ENCODE measurements at regions not wholly inside any gene's neighbourhood (a gene's known extent, or its start where the extent isn't known, plus 50 kb on each side); places are given as distances from the start of the nearest gene placed in this dataset.

DNA sequence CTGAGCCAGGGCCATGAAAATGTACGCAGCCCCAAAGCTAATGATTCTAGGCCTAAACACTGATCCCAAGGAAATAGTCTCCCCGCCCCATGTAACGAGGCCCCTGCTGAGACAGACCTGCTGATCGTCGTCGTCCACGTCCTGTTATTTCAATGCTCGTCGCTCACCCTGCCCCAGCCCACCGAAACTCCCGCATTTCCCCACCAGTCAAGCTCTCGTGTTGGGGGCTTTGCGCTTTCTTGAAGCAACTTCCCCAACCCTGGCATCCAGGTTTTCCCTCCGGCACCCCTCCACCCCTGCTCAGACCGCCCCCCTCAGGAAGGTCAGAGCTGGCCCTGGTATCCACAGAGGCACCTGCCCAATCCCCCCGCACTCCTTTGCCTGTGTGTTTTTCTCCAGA lies 58.8 kb upstream of the LINC01488 start:
- POLR2A ChIA-PET (ENCODE audit: partially characterized antibody) = interaction anchor here (1.2 kb wide), 1 partner anchor 10 kb away, joined by 3 read pairs; no protein-coding TSS in a partner anchor
- peaks cover 0 to 13% (median 4%) of the 10 kb centered on the region in 4 experiments; a peak in 4 of 7 replicates for H3K4me1 ChIP-seq (replicated peaks in 1 of 4; ENCODE audit: control insufficient read depth in 3 of 4, insufficient read depth in 4 of 4, low read length in 3 of 4)
- no peak overlapping the region for H3K9ac ChIP-seq (replicated peaks in 1 of 4; ENCODE audit: extremely low read depth in 1 of 4, low read depth in 3 of 4, low read length in 3 of 4)
- no peaks in the 10 kb centered on the region for H3K36me3 ChIP-seq (ENCODE audit: control insufficient read depth in 2 of 4, insufficient read depth in 4 of 4, low read length in 3 of 4)
- H3K27ac ChIP-seq (ENCODE audit: low read depth, low read length) = no peak overlapping the region
- H3K23ac ChIP-seq (ENCODE audit: insufficient read length) = no peak overlapping the region
- WGBS, 2 experiments (ENCODE audit: extremely low coverage in 1 of 2, insufficient coverage in 1 of 2, insufficient read length in 1 of 2, insufficient replicate concordance in 2 of 2, low coverage in 1 of 2, low lambda C conversion rate in 2 of 2, missing lambda C conversion rate in 1 of 2) = 80% methylated on average over 13 of the region's 16 CpGs; no CpG with 5 or more reads in 1 of the 2 experiments
- H3K14ac ChIP-seq (ENCODE audit: insufficient read length) = no peak overlapping the region
- H2BK5ac ChIP-seq (ENCODE audit: low read depth, low read length) = peak overlapping the region; percentile 26; the same call in 1 of the 2 replicates
- H3K56ac ChIP-seq (replicated peaks; ENCODE audit: insufficient read length, low read depth, low read length) = no peak overlapping the region
- H4K20me1 ChIP-seq (replicated peaks in 1 of 2; ENCODE audit: control insufficient read depth in 1 of 2, insufficient read depth in 2 of 2, low read length in 2 of 2) = no peaks in the 10 kb centered on the region
- CTCF ChIA-PET (ENCODE audit: partially characterized antibody) = interaction anchor here (0.9 kb wide), 2 partner anchors 9 to 111 kb away, joined by 3 read pairs; no protein-coding TSS in a partner anchor
- peak overlapping the region; percentile 93; the same call in 1 of the 2 replicates for H2BK12ac ChIP-seq (ENCODE audit: low read depth, low read length)
- no peaks in the 10 kb centered on the region for H3K23me2 ChIP-seq (ENCODE audit: low read depth, low read length)
- DNase-seq (ENCODE audit: low read depth in 1 of 2, low spot score in 2 of 2) (no peak), FAIRE-seq (no peak)
- H4K5ac ChIP-seq (ENCODE audit: insufficient read length, low read depth, low read length) = no peak overlapping the region
- H4K8ac ChIP-seq (ENCODE audit: extremely low read depth, insufficient read depth, low read length) = no peak overlapping the region
- H2BK120ac ChIP-seq (replicated peaks; ENCODE audit: low read depth, low read length) = no peak overlapping the region
- H3K4ac ChIP-seq (replicated peaks; ENCODE audit: insufficient read length, low read depth, low read length) = no peak overlapping the region
- H2AFZ ChIP-seq (ENCODE audit: low read length) = no peak overlapping the region
- H2BK15ac ChIP-seq (ENCODE audit: low read length) = no peak overlapping the region
- peaks cover 10 to 12% of the 10 kb centered on the region in 2 experiments; a peak in 3 of 4 replicates for H3K9me3 ChIP-seq (ENCODE audit: insufficient read depth in 2 of 2, low read depth in 1 of 2, low read length in 1 of 2)
- 0 out of 2 replicates have a peak overlapping the region, but pooled peaks have one; percentile 29 for H2BK20ac ChIP-seq (ENCODE audit: low read length)
- no peak overlapping the region for H3K18ac ChIP-seq (ENCODE audit: extremely low read depth, low read length)
- no peak overlapping the region; the same call in 1 of the 2 replicates for H2AK5ac ChIP-seq (ENCODE audit: low read depth, low read length)
- no peak overlapping the region for H3K4me2 ChIP-seq (ENCODE audit: insufficient read depth in 1 of 2, low read depth in 2 of 2, low read length in 2 of 2)
- H3K4me3 ChIP-seq (ENCODE audit: extremely low read depth in 1 of 4, insufficient read depth in 2 of 4, low read depth in 3 of 4, low read length in 4 of 4) = no peak overlapping the region
- no peaks in the 10 kb centered on the region for H3K79me2 ChIP-seq (ENCODE audit: control insufficient read depth in 1 of 2, insufficient read depth in 2 of 2, low read length in 2 of 2)
- H3K27me3 ChIP-seq (replicated peaks in 1 of 4; ENCODE audit: control insufficient read depth in 3 of 4, extremely low read depth in 1 of 4, insufficient read depth in 3 of 4, low read length in 3 of 4) = no peaks in the 10 kb centered on the region
- H3K79me1 ChIP-seq (ENCODE audit: low read depth, low read length) = no peaks in the 10 kb centered on the region
- H4K91ac ChIP-seq (replicated peaks; ENCODE audit: insufficient read length, low read length) = no peak overlapping the region
- TF ChIP-seq, protein P1, sequence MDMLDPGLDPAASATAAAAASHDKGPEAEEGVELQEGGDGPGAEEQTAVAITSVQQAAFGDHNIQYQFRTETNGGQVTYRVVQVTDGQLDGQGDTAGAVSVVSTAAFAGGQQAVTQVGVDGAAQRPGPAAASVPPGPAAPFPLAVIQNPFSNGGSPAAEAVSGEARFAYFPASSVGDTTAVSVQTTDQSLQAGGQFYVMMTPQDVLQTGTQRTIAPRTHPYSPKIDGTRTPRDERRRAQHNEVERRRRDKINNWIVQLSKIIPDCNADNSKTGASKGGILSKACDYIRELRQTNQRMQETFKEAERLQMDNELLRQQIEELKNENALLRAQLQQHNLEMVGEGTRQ (IDR thresholded peaks at IDR 0.05; ENCODE audit: low read length) = no peak
- TF ChIP-seq RBBP5 (IDR thresholded peaks at IDR 0.05; ENCODE audit: borderline replicate concordance, low read depth, low read length) (no peak), NRF1 (IDR thresholded peaks at IDR 0.05; ENCODE audit: low read depth, low read length) (no peak), TAF1 (IDR thresholded peaks at IDR 0.05; ENCODE audit: low read depth, low read length) (no peak), RNF2 (IDR thresholded peaks at IDR 0.05; ENCODE audit: borderline replicate concordance, low read depth, low read length, missing control alignments, poor library complexity, severe bottlenecking) (no peak), SRF (IDR thresholded peaks at IDR 0.05; ENCODE audit: low read depth, low read length) (no peak), SIRT6 (IDR thresholded peaks at IDR 0.05; ENCODE audit: low read length) (no peak), HDAC6 (IDR thresholded peaks at IDR 0.05; ENCODE audit: low read depth, low read length) (no peak), TBP (IDR thresholded peaks at IDR 0.05; ENCODE audit: low read depth, low read length) (no peak)
- TF ChIP-seq, protein P2, sequence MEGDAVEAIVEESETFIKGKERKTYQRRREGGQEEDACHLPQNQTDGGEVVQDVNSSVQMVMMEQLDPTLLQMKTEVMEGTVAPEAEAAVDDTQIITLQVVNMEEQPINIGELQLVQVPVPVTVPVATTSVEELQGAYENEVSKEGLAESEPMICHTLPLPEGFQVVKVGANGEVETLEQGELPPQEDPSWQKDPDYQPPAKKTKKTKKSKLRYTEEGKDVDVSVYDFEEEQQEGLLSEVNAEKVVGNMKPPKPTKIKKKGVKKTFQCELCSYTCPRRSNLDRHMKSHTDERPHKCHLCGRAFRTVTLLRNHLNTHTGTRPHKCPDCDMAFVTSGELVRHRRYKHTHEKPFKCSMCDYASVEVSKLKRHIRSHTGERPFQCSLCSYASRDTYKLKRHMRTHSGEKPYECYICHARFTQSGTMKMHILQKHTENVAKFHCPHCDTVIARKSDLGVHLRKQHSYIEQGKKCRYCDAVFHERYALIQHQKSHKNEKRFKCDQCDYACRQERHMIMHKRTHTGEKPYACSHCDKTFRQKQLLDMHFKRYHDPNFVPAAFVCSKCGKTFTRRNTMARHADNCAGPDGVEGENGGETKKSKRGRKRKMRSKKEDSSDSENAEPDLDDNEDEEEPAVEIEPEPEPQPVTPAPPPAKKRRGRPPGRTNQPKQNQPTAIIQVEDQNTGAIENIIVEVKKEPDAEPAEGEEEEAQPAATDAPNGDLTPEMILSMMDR (IDR thresholded peaks at IDR 0.05; ENCODE audit: control extremely low read depth in 1 of 3, insufficient read depth in 1 of 3, low read depth in 1 of 3, low read length in 3 of 3) = no peak

Data from H1 (cell line).